ENCODE measurements at regions not wholly inside any gene's neighbourhood (a gene's known extent, or its start where the extent isn't known, plus 50 kb on each side); places are given as distances from the start of the nearest gene placed in this dataset.

DNA sequence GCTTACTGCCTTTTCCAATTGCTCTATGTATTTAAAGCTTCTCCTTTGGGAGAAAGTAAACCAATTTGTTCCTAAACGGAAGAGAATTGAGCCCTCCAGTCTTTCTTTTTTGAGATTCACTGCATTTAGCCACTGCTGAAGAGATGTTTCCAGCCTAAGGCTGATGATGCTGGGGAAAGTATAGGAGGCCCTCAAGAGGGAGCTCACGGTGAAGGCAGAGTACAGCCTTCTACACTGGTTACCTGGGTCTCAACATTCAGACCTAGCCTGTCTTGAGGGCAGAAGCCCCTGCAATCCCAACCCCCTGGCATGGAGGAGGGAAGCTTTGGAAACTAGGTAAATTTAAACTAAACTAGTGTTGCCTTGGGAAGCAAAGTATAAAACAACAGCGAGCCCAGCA lies 316.7 kb upstream of the TPK1 start:
- TF ChIP-seq, protein P1, sequence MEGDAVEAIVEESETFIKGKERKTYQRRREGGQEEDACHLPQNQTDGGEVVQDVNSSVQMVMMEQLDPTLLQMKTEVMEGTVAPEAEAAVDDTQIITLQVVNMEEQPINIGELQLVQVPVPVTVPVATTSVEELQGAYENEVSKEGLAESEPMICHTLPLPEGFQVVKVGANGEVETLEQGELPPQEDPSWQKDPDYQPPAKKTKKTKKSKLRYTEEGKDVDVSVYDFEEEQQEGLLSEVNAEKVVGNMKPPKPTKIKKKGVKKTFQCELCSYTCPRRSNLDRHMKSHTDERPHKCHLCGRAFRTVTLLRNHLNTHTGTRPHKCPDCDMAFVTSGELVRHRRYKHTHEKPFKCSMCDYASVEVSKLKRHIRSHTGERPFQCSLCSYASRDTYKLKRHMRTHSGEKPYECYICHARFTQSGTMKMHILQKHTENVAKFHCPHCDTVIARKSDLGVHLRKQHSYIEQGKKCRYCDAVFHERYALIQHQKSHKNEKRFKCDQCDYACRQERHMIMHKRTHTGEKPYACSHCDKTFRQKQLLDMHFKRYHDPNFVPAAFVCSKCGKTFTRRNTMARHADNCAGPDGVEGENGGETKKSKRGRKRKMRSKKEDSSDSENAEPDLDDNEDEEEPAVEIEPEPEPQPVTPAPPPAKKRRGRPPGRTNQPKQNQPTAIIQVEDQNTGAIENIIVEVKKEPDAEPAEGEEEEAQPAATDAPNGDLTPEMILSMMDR (IDR thresholded peaks at IDR 0.05; ENCODE audit: low read length) = no peak
- TF ChIP-seq EZH2 (IDR thresholded peaks at IDR 0.05; ENCODE audit: borderline replicate concordance, low read length) = no peak
- Histone ChIP-seq H3K9ac (ENCODE audit: low read length) (no peak overlapping the region), H3K36me3 (ENCODE audit: insufficient read depth, low read length) (no peaks in the 10 kb centered on the region), H3K9me2 (ENCODE audit: low read depth, low read length) (no peaks in the 10 kb centered on the region), H3K27me3 (ENCODE audit: insufficient read depth, low read length) (0 out of 2 replicates have a peak, but pooled peaks cover 3% of the 10 kb centered on the region), H4K20me1 (ENCODE audit: insufficient read depth, low read length) (no peaks in the 10 kb centered on the region), H3K27ac (ENCODE audit: low read depth, low read length, poor library complexity, severe bottlenecking) (no peak overlapping the region), H2AFZ (ENCODE audit: low read length) (no peak overlapping the region), H3K4me3 (ENCODE audit: low read depth, low read length, poor library complexity, severe bottlenecking) (no peak overlapping the region), H3F3A (ENCODE audit: insufficient read depth, low read length) (no peaks in the 10 kb centered on the region), H3K79me2 (ENCODE audit: insufficient read depth, low read length) (no peaks in the 10 kb centered on the region), H3K4me1 (ENCODE audit: insufficient read depth, low read length, severe bottlenecking) (no peaks in the 10 kb centered on the region), H3K4me2 (ENCODE audit: low read length) (no peak overlapping the region), H3K9me3 (ENCODE audit: low read length) (no peaks in the 10 kb centered on the region)

DNA sequence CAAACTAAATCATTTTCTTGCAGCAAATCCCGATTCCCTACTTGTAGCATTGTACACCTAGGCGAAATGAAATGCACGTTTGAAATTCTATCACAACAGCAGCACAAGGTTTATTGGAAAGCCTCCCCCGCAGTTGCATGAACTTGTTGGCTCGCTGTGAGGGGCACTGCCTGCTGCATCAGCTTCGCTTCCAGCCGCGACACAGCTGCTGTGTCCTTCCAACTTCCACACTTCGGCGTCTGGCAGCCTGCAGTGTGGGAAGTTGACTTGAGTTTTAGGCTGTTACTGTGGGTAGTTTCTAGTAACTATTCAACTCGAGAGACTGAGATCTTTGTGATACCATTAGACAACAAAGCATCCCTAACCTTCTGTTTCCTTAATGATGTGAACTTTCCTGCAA lies 315.8 kb upstream of the TPK1 start:
- H3K9ac ChIP-seq (ENCODE audit: low read length) = no peak overlapping the region
- H3F3A ChIP-seq (ENCODE audit: insufficient read depth, low read length) = no peaks in the 10 kb centered on the region
- H4K20me1 ChIP-seq (ENCODE audit: insufficient read depth, low read length) = no peaks in the 10 kb centered on the region
- no peak overlapping the region for H2AFZ ChIP-seq (ENCODE audit: low read length)
- H3K4me2 ChIP-seq (ENCODE audit: low read length) = no peak overlapping the region
- H3K36me3 ChIP-seq (ENCODE audit: insufficient read depth, low read length) = no peaks in the 10 kb centered on the region
- H3K9me2 ChIP-seq (ENCODE audit: low read depth, low read length) = no peaks in the 10 kb centered on the region
- H3K4me1 ChIP-seq (ENCODE audit: insufficient read depth, low read length, severe bottlenecking) = no peaks in the 10 kb centered on the region
- TF ChIP-seq, protein P1 (IDR thresholded peaks at IDR 0.05; ENCODE audit: low read length) = no peak
- no peak for TF ChIP-seq EZH2 (IDR thresholded peaks at IDR 0.05; ENCODE audit: borderline replicate concordance, low read length)
- no peak overlapping the region for H3K27ac ChIP-seq (ENCODE audit: low read depth, low read length, poor library complexity, severe bottlenecking)
- no peaks in the 10 kb centered on the region for H3K79me2 ChIP-seq (ENCODE audit: insufficient read depth, low read length)
- 0 out of 2 replicates have a peak, but pooled peaks cover 3% of the 10 kb centered on the region for H3K27me3 ChIP-seq (ENCODE audit: insufficient read depth, low read length)
- no peak overlapping the region for H3K4me3 ChIP-seq (ENCODE audit: low read depth, low read length, poor library complexity, severe bottlenecking)
- no peaks in the 10 kb centered on the region for H3K9me3 ChIP-seq (ENCODE audit: low read length)

DNA sequence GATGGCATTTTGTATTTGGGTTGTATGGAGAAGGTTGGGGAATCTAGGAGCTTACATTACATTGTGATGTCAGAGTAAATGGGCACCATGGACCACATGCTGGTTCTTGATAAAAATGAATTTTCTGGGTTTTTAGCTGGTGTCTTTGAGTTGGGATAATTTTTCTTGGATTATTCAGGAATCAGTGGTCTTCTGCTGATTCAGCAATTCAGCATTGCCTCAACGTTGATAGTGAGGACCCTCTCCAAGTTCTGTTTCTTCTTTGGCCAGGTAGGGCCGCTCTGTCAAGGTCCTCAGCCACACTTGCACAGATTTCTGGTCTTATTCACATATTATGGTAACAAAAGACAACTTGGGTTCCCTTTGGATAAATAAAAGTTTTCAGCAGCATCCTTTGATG lies 312.0 kb upstream of the TPK1 start:
- Histone ChIP-seq H2AFZ (ENCODE audit: low read length) (no peak overlapping the region), H3K9me3 (ENCODE audit: low read length) (no peaks in the 10 kb centered on the region), H3K9me2 (ENCODE audit: low read depth, low read length) (no peaks in the 10 kb centered on the region), H3K4me3 (ENCODE audit: low read depth, low read length, poor library complexity, severe bottlenecking) (no peak overlapping the region), H3K27ac (ENCODE audit: low read depth, low read length, poor library complexity, severe bottlenecking) (no peak overlapping the region), H3F3A (ENCODE audit: insufficient read depth, low read length) (no peaks in the 10 kb centered on the region), H3K4me1 (ENCODE audit: insufficient read depth, low read length, severe bottlenecking) (no peaks in the 10 kb centered on the region), H3K9ac (ENCODE audit: low read length) (no peak overlapping the region), H3K79me2 (ENCODE audit: insufficient read depth, low read length) (no peaks in the 10 kb centered on the region), H3K4me2 (ENCODE audit: low read length) (no peak overlapping the region), H3K27me3 (ENCODE audit: insufficient read depth, low read length) (0 out of 2 replicates have a peak, but pooled peaks cover 2% of the 10 kb centered on the region), H4K20me1 (ENCODE audit: insufficient read depth, low read length) (no peaks in the 10 kb centered on the region), H3K36me3 (ENCODE audit: insufficient read depth, low read length) (no peaks in the 10 kb centered on the region)
- TF ChIP-seq EZH2 (IDR thresholded peaks at IDR 0.05; ENCODE audit: borderline replicate concordance, low read length) = no peak
- TF ChIP-seq, protein P1 (IDR thresholded peaks at IDR 0.05; ENCODE audit: low read length) = no peak

All from OCI-LY1 (cell line).